ENCODE measurements at regions not wholly inside any gene's neighbourhood (a gene's known extent, or its start where the extent isn't known, plus 50 kb on each side); places are given as distances from the start of the nearest gene placed in this dataset.

DNA sequence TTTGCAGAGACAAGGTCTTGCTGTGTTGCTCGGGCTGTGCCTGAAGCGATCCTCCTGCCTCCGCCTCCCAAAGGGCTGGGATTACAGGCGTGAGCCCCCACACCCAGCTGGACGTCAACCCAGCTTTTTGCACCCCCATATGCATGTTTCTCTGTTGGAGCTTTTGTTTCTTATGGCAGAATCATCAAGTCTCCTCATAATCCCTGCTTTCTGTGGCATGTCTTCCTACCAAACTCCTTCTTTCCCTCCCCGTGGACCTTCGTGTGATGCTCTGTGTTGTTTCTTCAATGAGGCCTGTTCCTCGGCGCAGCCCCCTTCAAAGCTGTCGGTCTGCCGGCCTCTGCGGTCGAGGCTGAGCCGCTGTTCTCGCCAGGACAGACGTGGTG, 71.6 kb downstream of the METRNL start:
- TF ChIP-seq, protein P1, sequence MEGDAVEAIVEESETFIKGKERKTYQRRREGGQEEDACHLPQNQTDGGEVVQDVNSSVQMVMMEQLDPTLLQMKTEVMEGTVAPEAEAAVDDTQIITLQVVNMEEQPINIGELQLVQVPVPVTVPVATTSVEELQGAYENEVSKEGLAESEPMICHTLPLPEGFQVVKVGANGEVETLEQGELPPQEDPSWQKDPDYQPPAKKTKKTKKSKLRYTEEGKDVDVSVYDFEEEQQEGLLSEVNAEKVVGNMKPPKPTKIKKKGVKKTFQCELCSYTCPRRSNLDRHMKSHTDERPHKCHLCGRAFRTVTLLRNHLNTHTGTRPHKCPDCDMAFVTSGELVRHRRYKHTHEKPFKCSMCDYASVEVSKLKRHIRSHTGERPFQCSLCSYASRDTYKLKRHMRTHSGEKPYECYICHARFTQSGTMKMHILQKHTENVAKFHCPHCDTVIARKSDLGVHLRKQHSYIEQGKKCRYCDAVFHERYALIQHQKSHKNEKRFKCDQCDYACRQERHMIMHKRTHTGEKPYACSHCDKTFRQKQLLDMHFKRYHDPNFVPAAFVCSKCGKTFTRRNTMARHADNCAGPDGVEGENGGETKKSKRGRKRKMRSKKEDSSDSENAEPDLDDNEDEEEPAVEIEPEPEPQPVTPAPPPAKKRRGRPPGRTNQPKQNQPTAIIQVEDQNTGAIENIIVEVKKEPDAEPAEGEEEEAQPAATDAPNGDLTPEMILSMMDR (conservative IDR thresholded peaks at IDR 0.05), result no peak
- TF ChIP-seq EZH2 (IDR thresholded peaks at IDR 0.05; ENCODE audit: low read depth), result no peak

Data from PC-9 (cell line).